HAP-1 (cell line): ENCODE measurements at regions not wholly inside any gene's neighbourhood (a gene's known extent, or its start where the extent isn't known, plus 50 kb on each side); places are given as distances from the start of the nearest gene placed in this dataset.

ENCODE experiments used
- DNase-seq, 2 experiments: peaks; one replicate each; pipeline ENCODE4 v3.0.0-alpha.2; 2016 to 2020; ENCODE audit warnings: low spot score in 2 of 2
- H3K27me3 ChIP-seq: fragments of 250-450 bp; sonication (Bioruptor Pico); 2 replicates; pipeline ENCODE4 v1.5.1; 2020; ENCODE audit warnings: low read depth, mild to moderate bottlenecking, moderate library complexity
- H3K36me3 ChIP-seq: fragments of 250-450 bp; sonication (Bioruptor Pico); replicated peaks from 2 replicates; pipeline ENCODE4 v1.5.1; 2020; ENCODE audit warnings: mild to moderate bottlenecking
- H3K4me1 ChIP-seq: fragments of 250-450 bp; sonication (Bioruptor Pico); 2 replicates; pipeline ENCODE4 v1.5.1; 2020; ENCODE audit warnings: mild to moderate bottlenecking
- H3K4me3 ChIP-seq: fragments of 250-450 bp; sonication (Bioruptor Pico); 2 replicates; pipeline ENCODE4 v1.5.1; 2020; ENCODE audit warnings: mild to moderate bottlenecking, moderate library complexity
- H3K9me3 ChIP-seq: fragments of 250-450 bp; sonication (Bioruptor Pico); 2 replicates; pipeline ENCODE4 v1.5.1; 2020; ENCODE audit warnings: mild to moderate bottlenecking, moderate library complexity
- in situ Hi-C: fragments of 300-500 bp; cut with MboI; formaldehyde crosslinking; loops from 3 replicates; pipeline ENCODE4 v1.14.3; 2020; ENCODE audit warnings: low sequenced_read_pairs, inconsistent platforms, mixed read lengths

DNA sequence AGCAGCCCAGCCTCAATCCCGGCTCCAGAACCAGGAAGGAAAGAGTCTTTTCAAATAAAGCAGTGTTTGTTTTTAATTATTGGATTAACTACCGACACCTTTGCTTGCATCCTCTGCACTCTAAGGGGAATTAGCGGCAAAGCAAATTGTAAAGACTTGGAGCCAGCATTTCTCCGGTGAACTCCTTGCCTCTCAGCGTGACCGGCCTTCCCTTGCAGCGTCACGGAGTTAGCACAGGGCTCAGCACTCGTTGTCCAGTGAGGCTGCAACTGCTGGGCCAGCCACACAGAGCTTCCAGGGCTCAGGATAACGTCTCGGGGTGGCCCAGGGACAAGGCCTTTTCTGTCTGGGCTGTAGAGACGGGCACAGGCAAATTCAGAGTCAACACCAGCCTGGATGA lies 180.6 kb downstream of the OLFM1 start:
- Histone ChIP-seq H3K4me3 (no peak overlapping the region), H3K4me1 (no peaks in the 10 kb centered on the region), H3K9me3 (no peaks in the 10 kb centered on the region; the same call in 1 of the 2 replicates), H3K36me3 (no peaks in the 10 kb centered on the region), H3K27me3 (no peaks in the 10 kb centered on the region)
- no peak for DNase-seq
- in situ Hi-C loops, result no loop called here

DNA sequence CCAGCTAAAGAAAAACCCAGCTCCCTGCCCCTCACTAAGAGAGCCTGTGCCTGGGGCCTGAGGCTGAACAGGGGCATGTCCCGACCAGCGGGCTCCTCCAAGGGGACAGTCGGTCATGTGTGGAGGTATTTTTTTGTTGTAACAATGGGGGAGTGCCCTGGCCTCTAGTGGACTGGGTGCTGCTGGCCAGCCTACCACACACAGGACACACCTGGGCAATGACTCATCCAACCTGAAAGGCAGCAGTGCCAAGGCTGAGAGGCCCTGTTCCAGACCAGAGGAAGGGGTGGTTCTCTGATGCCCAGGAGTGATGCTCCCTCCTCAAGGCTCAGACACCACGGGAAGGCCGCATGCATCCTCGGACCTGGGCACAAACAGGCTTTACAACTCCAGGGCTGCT lies 181.5 kb downstream of the OLFM1 start:
- Histone ChIP-seq H3K36me3 (no peaks in the 10 kb centered on the region), H3K4me3 (no peak overlapping the region), H3K27me3 (no peaks in the 10 kb centered on the region), H3K4me1 (no peaks in the 10 kb centered on the region), H3K9me3 (no peaks in the 10 kb centered on the region; the same call in 1 of the 2 replicates)
- in situ Hi-C loops, result no loop called here
- DNase-seq, result no peak

DNA sequence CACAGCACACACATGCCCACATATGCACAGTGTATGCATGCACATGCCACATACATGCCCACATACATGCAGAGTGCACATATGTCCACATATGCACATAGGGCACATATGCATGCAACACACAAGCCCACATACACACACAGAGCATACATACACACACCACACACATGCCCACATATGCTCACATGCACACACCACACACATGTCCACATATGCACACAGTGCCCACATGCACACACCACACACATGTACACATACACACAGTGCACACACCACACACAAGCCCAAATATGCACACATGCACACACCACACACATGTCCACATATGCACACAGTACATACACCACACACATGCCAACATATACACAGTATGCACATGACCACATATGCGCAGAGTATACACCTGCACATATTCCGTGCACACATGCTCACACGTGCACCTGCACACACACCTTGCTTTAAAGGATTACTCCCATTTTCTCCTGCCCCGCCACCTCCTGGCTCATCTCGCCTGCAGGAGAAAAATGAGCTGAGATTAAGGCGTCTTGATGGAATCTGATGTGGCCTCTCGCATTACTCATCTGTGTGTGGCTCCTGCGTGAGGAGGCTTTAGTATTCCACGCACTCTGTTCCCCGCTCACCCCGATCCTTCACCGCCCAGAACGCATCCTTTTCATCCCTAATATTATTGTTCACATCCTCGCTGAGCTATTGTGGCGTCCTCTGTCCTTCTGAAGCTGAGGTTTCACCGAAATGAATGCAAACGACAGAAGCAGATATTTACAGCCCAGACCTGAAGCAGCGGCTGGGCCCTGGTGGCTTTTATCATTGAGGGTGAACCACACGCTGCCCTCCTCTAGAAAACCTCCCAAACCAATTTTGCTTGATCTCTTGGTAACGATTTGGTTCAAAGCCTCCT lies 182.7 kb downstream of the OLFM1 start:
- no peak for DNase-seq
- in situ Hi-C loops, result no loop called here
- no peak overlapping the region for H3K4me3 ChIP-seq
- no peaks in the 10 kb centered on the region for H3K27me3 ChIP-seq
- H3K36me3 ChIP-seq, result no peaks in the 10 kb centered on the region
- no peaks in the 10 kb centered on the region; the same call in 1 of the 2 replicates for H3K9me3 ChIP-seq
- H3K4me1 ChIP-seq, result no peaks in the 10 kb centered on the region

DNA sequence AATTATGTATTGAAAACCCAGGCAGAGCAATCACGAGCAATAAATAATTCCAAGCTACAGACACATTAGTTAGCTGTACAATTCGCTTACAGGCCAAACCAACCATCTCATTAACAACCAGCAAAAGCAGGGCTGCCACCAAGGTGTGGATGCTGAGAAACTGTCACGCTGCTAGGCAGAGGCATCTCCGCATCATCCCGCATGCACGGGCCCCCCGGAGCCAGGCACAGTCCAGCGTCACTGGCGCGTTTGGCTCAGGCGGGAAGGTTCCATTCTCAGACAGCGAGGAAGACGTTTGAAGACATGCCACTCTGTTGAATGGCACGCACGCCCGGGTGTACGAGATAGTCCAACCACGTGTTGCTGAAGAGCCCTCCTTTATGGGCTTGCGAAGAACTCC lies 184.0 kb downstream of the OLFM1 start:
- no peak for DNase-seq
- H3K4me3 ChIP-seq, result no peak overlapping the region
- H3K36me3 ChIP-seq, result no peaks in the 10 kb centered on the region
- no peaks in the 10 kb centered on the region; the same call in 1 of the 2 replicates for H3K9me3 ChIP-seq
- H3K27me3 ChIP-seq, result no peaks in the 10 kb centered on the region
- in situ Hi-C loops, result no loop called here
- no peaks in the 10 kb centered on the region for H3K4me1 ChIP-seq

DNA sequence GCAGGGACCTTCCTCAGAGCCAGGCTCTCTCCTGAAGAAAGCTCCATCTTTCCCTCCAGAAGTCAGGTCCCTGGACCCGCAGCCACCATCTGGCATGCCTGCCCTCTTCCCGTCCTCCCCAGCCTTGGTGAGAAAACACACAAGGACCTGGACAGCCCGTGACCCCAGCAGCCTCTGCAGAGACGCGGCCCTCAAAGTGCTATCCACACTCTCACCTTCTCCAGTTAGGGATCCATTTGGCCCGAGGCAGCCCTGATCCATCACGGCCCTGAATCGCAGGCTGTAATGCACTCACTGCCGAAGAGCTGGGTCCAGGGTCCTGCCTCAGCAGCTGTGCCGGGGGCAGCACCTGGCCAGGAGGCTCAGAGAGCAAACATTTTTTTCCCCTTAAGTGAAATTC lies 185.1 kb downstream of the OLFM1 start:
- no peak for DNase-seq
- Histone ChIP-seq H3K9me3 (no peaks in the 10 kb centered on the region; the same call in 1 of the 2 replicates), H3K4me1 (no peaks in the 10 kb centered on the region), H3K27me3 (no peaks in the 10 kb centered on the region), H3K36me3 (no peaks in the 10 kb centered on the region), H3K4me3 (no peak overlapping the region)
- in situ Hi-C loops, result no loop called here

DNA sequence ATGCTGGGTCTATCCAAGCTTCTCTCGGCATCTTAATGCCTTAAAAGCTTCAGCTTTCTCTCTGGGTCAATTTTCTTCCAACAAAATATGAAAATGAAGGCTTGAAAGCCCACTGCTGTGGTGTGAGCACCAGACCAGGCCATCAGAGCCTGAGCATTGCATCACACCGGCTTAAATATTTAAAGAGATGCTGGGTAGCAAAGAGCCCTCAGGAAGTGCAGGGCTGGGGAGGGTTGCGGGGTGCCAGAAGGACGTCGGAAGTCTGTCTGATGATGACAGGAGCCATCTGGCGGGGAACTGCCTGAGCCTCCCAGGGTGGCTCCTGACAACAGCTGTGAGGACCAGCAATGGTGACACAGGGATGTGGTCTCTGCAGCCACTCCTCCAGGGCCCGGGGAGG lies 185.5 kb downstream of the OLFM1 start:
- Histone ChIP-seq H3K4me1 (no peaks in the 10 kb centered on the region), H3K36me3 (no peaks in the 10 kb centered on the region), H3K4me3 (no peak overlapping the region), H3K9me3 (no peaks in the 10 kb centered on the region; the same call in 1 of the 2 replicates), H3K27me3 (no peaks in the 10 kb centered on the region)
- in situ Hi-C loops, result no loop called here
- no peak for DNase-seq

DNA sequence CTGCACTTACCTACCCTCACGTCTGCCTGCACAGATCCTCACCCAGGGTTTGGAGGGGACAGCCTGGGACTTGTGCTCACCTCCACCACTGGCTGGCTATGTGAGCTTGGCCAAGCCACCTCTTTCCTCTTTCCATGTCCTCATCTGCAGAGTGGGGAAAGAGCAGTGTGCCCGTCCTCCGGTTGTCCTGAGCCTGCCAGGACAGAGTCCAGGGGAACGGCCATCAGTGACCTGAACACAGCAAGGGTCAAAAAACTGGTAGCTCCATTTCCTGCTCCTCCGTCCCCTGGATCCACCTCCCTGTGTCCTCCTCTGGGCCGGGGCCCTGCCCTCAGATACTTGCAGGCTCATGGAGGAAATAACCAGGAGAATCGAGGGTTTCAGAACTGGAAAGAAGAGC lies 187.7 kb downstream of the OLFM1 start:
- no peak overlapping the region for H3K4me3 ChIP-seq
- in situ Hi-C loops, result no loop called here
- H3K36me3 ChIP-seq, result no peaks in the 10 kb centered on the region
- no peaks in the 10 kb centered on the region for H3K27me3 ChIP-seq
- no peak for DNase-seq
- no peaks in the 10 kb centered on the region for H3K9me3 ChIP-seq
- no peaks in the 10 kb centered on the region for H3K4me1 ChIP-seq

DNA sequence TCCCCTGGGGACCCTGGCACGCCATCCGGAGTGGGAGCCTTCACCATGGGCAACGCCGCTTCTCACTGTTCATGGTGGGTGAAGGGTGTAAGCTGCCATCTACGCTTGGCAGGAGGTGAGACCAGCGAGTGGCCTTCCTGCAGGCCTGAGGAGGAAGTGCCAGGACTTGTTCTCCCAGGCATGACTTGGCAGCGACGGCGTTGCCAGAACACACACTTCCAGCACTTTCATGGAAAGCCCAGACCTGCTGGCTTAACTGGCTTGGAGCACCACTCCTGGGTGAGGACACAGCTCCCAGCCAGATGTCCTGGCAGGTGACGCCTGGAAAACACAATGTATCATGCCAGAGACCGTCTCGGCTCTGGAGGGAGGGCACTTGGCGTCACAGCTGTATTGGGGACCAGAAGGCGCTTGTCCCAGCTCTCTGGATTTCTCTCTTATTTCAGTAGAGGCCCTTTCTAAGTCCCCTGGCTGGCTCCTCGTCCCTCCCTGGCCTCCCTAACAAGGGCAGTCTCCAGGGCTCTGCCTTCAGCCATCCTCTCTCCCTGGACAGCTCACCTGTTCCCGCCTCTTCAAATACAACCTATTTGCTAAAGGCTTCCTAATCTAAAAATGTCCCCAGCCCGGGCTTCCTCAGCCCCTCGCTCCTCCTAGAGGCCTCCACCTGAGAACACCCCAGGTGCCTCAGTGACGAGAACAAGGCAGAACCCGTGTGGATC lies 188.3 kb downstream of the OLFM1 start:
- DNase-seq, result no peak
- Histone ChIP-seq H3K27me3 (no peaks in the 10 kb centered on the region), H3K4me1 (no peaks in the 10 kb centered on the region), H3K4me3 (no peak overlapping the region), H3K36me3 (no peaks in the 10 kb centered on the region), H3K9me3 (no peaks in the 10 kb centered on the region)
- in situ Hi-C loops, result no loop called here

DNA sequence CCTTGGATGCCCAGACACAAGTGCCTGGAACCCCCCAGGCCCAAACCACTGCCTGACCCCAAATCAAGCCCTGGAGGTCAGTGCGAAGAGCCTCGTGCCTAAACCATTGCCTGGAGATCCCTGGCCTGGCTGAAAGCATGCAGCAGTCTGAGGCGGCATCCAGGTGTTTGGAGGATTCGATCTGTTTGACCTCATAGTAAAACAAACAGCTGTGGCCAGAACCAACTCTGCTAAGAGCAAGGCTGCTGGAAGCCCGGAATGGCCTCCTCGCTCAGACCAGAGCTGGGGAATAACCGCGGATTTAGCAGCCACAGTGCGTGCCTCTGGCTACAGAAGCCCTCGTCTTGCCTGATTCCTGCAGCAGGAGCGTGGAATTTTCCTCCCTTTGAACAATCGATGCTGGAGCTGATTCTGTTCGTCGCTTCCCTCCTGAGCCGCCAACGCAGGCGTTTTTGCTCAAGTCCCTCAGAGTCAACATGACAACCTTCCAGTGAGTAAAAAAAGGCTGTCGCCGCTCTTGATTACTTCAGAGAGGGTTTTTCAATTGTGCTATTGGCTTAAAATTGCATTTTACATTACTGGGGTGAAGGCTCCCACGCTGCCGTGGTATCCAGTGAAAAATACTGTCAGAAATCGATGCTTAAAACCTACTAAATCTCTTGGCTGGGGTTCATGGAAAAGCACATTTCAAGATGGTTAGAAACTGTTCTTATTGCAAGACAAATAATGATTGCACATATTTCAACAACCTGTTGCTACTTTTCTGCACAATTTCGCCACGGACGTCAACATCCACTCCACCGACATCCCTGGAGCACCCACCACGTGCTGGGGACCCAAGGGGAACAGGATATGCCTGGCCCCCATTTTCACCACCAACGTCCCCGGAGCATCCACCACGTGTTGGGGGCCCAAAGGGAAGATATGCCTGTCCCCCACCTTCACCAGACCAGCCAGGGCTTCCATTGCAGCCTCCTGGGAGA lies 190.0 kb downstream of the OLFM1 start:
- no peaks in the 10 kb centered on the region for H3K36me3 ChIP-seq
- H3K27me3 ChIP-seq, result no peaks in the 10 kb centered on the region
- no peak for DNase-seq
- H3K4me1 ChIP-seq, result no peaks in the 10 kb centered on the region
- no peak overlapping the region for H3K4me3 ChIP-seq
- in situ Hi-C loops, result no loop called here
- no peaks in the 10 kb centered on the region for H3K9me3 ChIP-seq

DNA sequence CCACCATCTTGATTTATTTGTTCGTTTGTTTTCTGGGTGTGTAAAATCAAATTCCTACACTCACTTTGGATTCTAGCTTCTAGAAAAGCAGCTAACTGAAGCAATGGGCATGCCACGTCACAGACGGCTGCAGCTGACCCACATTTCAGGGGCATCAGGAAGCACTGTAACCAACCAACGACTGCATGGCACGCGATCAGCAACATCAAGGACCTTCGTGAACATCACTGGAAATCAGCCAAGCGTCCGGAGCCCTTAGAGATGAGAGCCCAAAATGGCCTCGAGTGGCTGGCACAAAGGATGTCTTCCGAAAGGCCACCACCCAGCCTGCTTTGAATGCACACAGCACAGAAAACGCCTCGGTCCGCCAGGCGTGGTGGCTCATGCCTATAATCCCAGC lies 191.1 kb downstream of the OLFM1 start:
- DNase-seq, result no peak
- no peaks in the 10 kb centered on the region for H3K9me3 ChIP-seq
- no peaks in the 10 kb centered on the region for H3K27me3 ChIP-seq
- in situ Hi-C loops, result no loop called here
- no peaks in the 10 kb centered on the region for H3K36me3 ChIP-seq
- no peaks in the 10 kb centered on the region for H3K4me1 ChIP-seq
- H3K4me3 ChIP-seq, result no peak overlapping the region

DNA sequence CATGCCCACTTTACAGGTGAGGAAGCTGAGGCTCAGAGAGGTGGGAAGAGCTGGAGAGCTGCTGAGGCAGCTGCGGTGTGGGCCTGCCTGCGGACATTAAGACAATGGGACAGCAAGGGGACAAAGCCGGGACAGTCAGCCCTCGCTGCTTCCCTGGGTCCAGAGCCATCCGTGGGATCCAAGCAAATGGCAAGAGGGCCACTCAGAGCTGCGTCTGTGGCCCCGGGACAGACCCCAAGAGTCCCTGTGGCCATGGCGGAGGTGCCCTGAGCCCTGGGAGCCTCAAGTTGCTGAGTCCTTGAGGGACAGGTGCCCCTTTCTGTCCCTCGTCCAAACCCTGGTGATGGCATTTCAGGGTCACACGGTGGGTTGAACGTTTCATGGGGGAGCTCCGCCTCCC lies 191.9 kb downstream of the OLFM1 start:
- H3K4me3 ChIP-seq, result no peak overlapping the region
- no peaks in the 10 kb centered on the region for H3K4me1 ChIP-seq
- in situ Hi-C loops, result no loop called here
- DNase-seq, result no peak
- H3K27me3 ChIP-seq, result no peaks in the 10 kb centered on the region
- no peaks in the 10 kb centered on the region for H3K9me3 ChIP-seq
- no peaks in the 10 kb centered on the region for H3K36me3 ChIP-seq

DNA sequence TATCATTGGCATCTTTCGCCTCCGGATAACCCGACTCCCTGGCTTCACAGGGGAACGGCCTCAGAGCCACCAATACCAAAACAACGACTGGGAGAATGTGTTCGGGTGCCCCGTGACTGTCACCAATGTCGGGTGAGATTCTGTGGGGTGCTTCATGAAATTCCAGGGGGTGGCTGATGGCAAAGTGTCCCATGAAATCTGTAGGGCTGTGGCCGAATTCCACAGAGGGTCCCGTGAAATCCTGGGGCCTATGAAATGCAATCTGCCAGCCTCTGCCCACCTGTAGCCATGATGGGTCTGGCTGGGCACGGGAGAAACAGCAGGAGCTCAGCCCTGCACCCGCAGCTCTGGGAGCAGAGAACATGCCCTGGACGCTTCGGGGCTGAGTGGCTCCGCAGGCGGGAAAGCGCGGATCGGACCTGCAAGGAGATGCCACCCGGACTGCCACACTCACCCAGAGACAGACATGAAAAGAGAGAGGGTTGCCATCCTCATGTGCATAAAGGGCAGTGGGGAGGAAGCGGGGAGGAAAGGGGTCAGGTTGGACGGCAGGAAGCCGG lies 192.4 kb downstream of the OLFM1 start:
- in situ Hi-C loops, result no loop called here
- H3K27me3 ChIP-seq, result no peaks in the 10 kb centered on the region

DNA sequence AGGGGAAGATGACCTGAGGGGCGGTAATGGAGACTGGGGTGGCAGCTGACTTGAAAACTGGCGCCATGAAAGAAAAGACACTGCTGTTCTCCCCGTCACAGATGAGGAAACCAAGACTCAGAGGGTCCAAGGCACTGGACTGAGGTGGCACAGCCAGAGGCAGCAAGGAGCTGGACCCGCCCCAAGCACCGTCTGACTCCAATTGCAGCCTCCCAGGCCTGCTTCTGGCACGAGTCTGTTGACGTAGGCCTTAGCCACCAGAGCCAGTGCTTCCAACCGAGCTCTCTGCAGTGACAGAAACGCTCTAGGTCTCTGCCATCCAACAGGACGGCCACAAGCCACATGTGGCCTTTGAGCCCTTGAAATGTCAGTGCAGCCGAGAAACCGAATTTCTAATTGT lies 193.2 kb downstream of the OLFM1 start:
- no peaks in the 10 kb centered on the region for H3K27me3 ChIP-seq
- no peaks in the 10 kb centered on the region for H3K36me3 ChIP-seq
- no peaks in the 10 kb centered on the region for H3K4me1 ChIP-seq
- no peak for DNase-seq
- no peaks in the 10 kb centered on the region for H3K9me3 ChIP-seq
- in situ Hi-C loops, result no loop called here
- H3K4me3 ChIP-seq, result no peak overlapping the region

More for the DNA sequence above, 192.4 kb downstream of the OLFM1 start:
- DNase-seq, result no peak
- H3K36me3 ChIP-seq, result no peaks in the 10 kb centered on the region
- H3K4me3 ChIP-seq, result no peak overlapping the region
- H3K9me3 ChIP-seq, result no peaks in the 10 kb centered on the region
- no peaks in the 10 kb centered on the region for H3K4me1 ChIP-seq
